NOMO-1 (cell line): ENCODE measurements at regions not wholly inside any gene's neighbourhood (a gene's known extent, or its start where the extent isn't known, plus 50 kb on each side); places are given as distances from the start of the nearest gene placed in this dataset.

Experiments
- DNase-seq, 2 experiments: peaks; one replicate each; lab custom pipeline; 2025; ENCODE audit not compliant: unreplicated experiment in 2 of 2; lab: John Stamatoyannopoulos, UW

DNA sequence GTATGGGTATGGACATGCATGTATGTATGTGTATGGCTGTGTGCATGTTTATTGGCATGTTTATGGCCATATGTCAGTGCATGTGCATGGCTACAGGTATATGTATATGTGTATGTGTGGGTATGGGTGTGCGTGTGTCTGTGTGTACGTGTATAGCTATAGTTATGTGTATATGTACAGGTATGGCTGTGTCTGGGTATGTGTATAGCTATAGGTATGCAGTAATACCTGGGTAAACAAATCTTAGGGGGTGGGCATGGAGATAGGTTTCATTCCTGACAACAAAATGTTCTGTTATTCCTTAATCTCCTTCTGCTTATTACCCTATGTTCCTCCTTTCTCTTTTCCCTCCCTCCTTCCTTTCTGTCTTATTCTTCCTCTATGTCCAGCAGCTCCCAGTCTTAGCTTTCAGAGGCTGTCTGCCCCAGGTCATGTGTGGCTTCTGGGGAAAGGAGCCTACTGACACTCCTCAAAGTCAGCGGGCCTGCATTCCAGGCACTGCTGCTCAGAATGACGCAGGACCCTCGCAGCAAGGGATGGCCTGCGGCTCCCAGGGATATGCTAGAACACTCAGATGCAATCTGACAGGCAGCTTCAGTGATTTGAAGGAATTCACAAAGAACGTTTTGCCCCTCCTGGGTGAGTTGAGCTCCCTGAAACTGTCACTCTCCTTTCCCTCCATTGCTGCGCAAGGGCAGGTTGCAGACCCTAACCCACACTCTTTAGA, 139.3 kb upstream of the PHACTR1 start:
- no peak for DNase-seq

GRCh38 chr6:12578097-12578496, 138.5 kb upstream of the PHACTR1 start:
- DNase-seq = no peak

- no peak for DNase-seq
Observed at GRCh38 chr6:12578751-12579150, 137.8 kb upstream of the PHACTR1 start.

- DNase-seq = no peak
Observed at GRCh38 chr6:12580290-12580689, 136.3 kb upstream of the PHACTR1 start.

- DNase-seq = no peak
Observed at GRCh38 chr6:12582421-12583110, 134.0 kb upstream of the PHACTR1 start.

- DNase-seq = no peak
Observed at GRCh38 chr6:12584631-12585405, 131.7 kb upstream of the PHACTR1 start.

- no peak for DNase-seq
Observed at GRCh38 chr6:12585497-12585958, 131.0 kb upstream of the PHACTR1 start.

DNA sequence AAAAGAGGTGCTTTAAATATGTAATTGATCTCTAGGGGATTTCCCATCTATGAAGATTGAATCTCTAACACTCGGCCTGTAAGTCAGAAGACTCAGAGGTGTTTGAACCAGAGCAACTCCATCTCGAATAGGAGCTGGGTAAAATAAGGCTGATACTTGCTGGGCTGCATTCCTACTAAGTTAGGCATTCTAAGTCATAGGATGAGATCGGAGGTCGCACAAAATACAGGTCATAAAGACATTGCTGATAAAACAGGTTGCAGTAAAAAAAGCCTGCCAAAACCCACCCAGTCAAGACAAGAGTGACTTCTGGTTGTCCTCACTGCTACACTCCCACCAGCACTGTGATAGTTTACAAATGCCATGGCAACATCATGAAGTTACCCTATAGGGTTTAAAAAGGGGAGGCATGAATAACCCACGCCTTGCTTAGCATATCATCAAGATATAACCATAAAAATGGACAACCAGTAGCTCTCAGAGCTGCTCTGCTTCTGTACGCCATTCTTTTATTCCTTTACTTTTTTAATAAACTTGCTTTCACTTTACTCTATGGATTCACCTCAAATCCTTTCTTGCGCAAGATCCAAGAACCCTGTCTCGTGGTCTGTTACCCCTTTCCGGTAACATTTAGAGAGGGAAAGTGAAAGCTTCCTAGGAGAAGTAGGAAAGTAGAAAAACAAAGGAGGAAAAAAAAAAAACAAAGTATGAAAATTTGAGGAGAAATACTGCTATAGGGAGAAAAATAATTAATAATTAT, 129.7 kb upstream of the PHACTR1 start:
- peak in 1 of 2 experiments; percentile 28 for DNase-seq

- DNase-seq = no peak
Observed at GRCh38 chr6:12590901-12591300, 125.7 kb upstream of the PHACTR1 start.

DNA sequence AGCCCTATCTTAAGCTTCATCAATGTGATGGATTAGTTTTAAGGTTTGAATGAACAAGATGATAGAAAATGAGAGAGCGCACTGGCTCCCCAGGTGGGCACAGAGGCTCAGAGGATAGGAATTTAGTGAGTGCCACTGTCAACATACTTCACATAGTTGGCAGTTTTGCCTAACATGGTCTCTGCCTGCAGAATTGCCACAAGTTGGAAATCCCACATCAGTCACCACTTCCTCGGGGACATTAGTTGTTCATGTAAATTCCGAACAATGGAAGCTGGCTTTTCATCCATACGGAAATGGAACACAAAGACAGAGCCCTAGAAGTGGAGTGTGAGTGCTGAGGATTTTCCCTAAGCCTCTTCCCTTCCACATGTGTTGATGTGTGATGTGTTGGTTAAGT, 123.9 kb upstream of the PHACTR1 start:
- DNase-seq = no peak

DNA sequence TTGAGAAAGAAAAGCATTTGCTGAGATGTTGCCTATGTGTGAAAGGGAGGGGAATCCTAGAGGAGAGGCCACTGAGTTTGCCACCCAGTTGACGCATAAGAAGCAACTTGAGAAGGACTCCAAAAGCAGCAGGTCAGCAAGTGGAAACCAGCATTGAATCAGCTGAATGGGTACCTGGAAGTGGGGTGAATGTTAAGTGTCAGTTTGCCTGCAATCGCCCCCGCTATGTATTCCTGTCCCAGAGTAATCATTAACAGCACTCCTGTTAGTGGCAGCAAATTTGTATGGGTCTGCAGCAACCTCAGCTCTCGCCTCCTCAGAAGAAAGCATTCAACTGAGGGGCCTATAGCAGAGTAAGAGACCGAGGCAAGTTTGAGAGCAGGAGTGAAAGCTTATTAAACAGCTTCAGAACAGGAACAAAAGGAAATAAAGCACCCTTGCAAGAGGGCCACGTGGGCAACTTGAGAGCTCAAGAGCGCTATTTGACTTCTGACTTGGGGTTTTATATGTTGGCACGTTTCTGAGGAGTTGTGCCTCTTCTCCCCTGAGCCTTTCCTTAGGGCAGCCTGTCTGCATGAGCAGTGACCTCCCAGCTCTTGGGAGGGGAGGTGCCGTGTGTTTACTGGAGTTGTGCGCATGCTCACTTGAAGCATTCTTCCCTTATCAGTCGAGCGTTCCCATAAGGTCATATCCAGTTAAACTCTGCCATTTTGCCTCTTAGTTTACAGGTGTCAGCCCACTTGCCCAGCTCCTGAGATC, 122.6 kb upstream of the PHACTR1 start:
- no peak for DNase-seq

DNA sequence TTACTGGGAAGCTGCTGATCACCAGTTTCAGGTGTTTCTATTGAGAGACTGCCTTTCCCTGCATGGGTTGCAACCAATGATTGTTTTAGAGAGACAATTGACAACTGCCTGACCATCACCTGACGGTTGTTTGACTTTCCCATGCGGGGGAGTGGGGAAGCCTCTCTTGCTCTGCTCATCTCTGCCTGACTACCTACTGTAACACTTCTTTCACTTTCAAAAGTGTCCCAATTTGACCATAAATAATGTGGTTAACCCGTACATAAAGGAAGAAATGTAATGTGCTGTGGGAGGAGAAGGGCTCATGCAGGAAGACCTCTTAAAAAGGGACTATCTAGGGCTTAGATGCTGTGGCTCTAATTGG, 122.1 kb upstream of the PHACTR1 start:
- peak in 1 of 2 experiments; percentile 44 for DNase-seq

- DNase-seq = peak; percentile 72 to 93
Observed at GRCh38 chr6:12595161-12595811, 121.3 kb upstream of the PHACTR1 start.

DNA sequence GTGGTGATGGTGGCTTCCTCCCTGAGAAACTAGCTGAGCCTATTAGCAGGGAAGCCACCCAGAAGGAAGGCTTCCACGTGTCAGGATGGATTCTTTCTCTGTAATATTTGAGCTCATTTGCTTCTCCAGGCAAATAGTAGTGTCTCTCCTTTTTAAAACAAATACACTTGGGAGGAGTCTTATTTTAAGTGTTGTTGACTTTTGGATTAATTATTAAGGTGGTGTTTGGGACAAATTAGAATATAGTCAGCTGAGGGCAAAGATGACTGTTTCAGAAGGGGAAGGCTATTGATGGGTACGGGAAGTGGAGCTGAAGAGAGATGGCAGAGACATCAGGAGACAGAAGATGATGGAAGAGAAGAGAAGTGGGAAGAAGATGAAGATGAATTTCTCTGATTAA, 119.8 kb upstream of the PHACTR1 start:
- no peak for DNase-seq

DNA sequence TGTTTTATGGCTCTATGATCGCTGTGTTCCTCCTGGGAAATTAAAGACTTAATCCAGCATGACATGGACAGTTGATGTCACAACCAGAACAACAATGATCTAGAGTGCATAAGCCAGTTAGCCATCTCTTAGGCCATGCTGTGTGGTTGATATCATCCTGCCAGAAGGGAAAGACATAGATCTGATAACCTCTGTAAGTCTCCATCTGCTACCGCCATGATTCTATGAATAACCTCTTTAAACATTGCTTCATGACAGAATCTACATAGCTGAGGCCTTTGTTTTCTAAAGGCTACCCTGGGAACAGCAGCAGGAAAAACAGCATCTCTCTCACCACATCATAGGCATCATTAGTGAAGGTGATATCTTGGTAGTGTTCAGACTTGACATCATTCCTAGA, 117.6 kb upstream of the PHACTR1 start:
- DNase-seq = no peak

DNA sequence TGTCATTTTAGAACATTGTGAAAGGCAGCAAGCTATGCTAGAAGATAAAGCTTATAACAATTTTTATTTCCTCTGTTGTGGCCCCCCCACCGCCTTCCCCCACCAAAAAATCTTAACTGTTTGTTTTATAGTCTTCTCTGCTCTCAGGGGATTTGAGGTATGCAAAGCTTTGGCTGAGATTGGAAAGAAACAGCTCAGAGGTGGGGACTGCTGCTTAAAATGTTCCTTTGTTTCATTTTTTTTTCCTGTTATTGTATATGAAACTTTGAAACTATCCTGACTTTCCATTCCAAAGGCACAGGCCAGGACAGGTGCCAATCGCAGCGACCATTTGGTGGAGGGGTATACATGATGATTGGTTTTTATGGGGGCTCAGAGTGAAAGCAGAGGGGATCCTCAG, 114.7 kb upstream of the PHACTR1 start:
- DNase-seq = no peak

- no peak for DNase-seq
Observed at GRCh38 chr6:12602342-12602741, 114.2 kb upstream of the PHACTR1 start.

DNA sequence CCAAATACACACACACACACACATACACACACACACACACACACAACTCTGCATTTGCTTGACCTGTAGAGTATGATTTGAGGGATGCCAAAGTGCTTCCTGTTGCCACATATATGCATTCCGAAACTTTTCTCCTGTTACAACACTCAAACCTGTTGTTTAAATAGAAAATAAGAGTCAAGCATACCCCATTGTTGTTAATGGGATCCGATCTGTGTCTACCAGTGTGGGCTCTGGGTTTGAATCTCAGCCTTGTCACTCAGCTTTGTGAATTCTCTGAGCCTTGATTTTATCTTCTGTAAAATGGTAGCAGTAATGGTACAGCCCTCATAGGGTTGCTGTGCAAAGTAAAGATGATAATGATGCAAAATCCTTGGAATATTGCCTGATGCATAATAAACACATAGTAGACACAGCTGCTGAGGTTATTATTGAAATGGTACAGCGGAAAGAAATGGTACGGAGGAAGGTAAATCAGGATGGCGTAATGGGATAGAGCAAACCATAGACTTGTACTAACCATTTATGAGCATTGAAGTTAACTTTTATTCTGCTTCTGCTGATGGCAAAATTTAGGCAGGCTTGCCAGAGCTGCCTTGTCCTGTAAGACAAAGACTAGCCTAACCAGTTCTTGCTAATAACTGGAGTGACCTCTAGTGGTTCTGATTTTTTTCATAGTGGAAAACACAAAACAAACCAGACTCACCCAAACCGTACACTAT, 113.5 kb upstream of the PHACTR1 start:
- DNase-seq = peak in 1 of 2 experiments; percentile 45

- no peak for DNase-seq
Observed at GRCh38 chr6:12603673-12604049, 112.9 kb upstream of the PHACTR1 start.
